Esophagus squamous epithelium (tissue), 5 donors: ENCODE measurements at regions not wholly inside any gene's neighbourhood (a gene's known extent, or its start where the extent isn't known, plus 50 kb on each side); places are given as distances from the start of the nearest gene placed in this dataset.
"Not testable (repeated sequence)": the region's sequence is repeated elsewhere in the genome, so short reads cannot be mapped to it uniquely, and the experiment has no call there.

Experiments used
- DNase-seq: peaks from one replicate; lab custom pipeline; 2025; lab: John Stamatoyannopoulos, UW
- H3K27ac ChIP-seq, 4 donors: fragments of 200-600 bp; sonication (generic); one replicate each; pipeline ENCODE4 v1.5.1; 2016 to 2019; ENCODE audit warnings: mild to moderate bottlenecking in 1 of 4
- H3K27me3 ChIP-seq, 4 donors: fragments of 200-600 bp; sonication (generic); 1 replicate in 3 of 4; 2 replicates in 1 of 4; pipeline versions ENCODE4 v1.5.1 to v1.6.0; 2017 to 2021; ENCODE audit warnings: antibody characterized with exemption in 1 of 4
- H3K36me3 ChIP-seq, 3 donors: fragments of 200-600 bp; sonication (generic); one replicate each; pipeline ENCODE4 v1.5.1; 2016 to 2019
- H3K4me1 ChIP-seq, 3 donors: fragments of 200-600 bp; sonication (generic); one replicate each; pipeline ENCODE4 v1.5.1; 2017 to 2019
- H3K4me3 ChIP-seq, 4 donors: fragments of 200-600 bp; sonication (generic); 1 replicate in 3 of 4; 2 replicates in 1 of 4; pipeline ENCODE4 v1.5.1; 2016 to 2019; ENCODE audit warnings: mild to moderate bottlenecking in 2 of 4, moderate library complexity in 1 of 4
- H3K9me3 ChIP-seq, 3 donors: fragments of 200-600 bp; sonication (generic); one replicate each; pipeline ENCODE4 v1.5.1; 2016 to 2019
- WGBS, 2 donors: methylation state at CpG; one replicate each; pipeline ENCODE4 v1.1.5; 2018; 5-methylcytosine and 5-hydroxymethylcytosine counted together
- intact Hi-C: fragments of 100-400 bp; cut with DNase I; formaldehyde crosslinking; loops from one replicate; pipeline ENCODE4 v1.15.0; 2022
- small RNA-seq, 4 donors: library from RNA; depleted of rRNA; stranded (forward); fragments of <200 nt; gene quantifications; one replicate each; pipeline ENCODE3, GENCODE V24; 2016
- donor health status: DM: yes; HTN: yes; CAD: no.

DNA sequence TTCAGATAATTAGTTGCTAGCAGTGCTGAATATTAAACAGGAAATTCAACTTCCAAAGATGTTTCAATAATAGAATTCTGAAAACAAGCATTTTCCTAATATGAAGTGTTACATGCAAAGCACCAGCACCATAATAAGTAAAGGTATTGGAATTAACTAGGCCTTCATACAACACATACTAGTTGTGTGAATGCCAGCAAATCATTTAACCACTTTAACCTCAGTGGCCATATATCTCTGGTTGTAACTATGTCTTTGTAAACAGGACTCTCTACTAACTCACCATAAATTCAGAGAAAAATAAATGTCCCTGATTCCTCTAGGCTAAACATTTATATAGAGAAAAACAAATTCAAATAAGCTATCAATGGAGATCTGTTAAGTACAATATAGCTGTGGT, 65.1 kb upstream of the NBPF26 start:
- H3K27ac ChIP-seq, DNase-seq, H3K27me3 ChIP-seq, H3K36me3 ChIP-seq, intact Hi-C loops, H3K9me3 ChIP-seq, H3K4me1 ChIP-seq, H3K4me3 ChIP-seq: not testable (repeated sequence)

DNA sequence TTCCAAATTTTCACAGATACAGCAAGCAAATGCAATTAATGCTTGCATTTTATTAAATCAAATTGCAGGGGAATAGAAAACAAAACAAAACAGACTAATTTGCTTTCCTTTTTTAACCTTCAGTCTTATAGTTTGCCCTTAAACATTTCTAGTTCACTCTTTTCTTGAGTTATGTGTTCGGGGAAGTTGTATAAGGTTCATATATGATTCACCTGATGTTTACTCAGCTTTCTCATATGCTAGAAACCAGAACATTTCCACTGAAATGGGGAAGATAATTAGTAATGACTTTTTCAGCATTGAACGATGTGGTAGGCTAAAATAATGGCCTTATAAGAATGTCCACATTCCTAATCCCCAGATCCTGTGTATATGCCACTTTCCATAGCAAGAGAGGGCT, 64.6 kb upstream of the NBPF26 start:
- intact Hi-C loops, H3K27ac ChIP-seq, H3K4me3 ChIP-seq, H3K36me3 ChIP-seq, H3K4me1 ChIP-seq, H3K27me3 ChIP-seq, DNase-seq, H3K9me3 ChIP-seq: not testable (repeated sequence)
- no CpG with 5 or more reads among the region's 2 CpGs for WGBS, 2 donors

DNA sequence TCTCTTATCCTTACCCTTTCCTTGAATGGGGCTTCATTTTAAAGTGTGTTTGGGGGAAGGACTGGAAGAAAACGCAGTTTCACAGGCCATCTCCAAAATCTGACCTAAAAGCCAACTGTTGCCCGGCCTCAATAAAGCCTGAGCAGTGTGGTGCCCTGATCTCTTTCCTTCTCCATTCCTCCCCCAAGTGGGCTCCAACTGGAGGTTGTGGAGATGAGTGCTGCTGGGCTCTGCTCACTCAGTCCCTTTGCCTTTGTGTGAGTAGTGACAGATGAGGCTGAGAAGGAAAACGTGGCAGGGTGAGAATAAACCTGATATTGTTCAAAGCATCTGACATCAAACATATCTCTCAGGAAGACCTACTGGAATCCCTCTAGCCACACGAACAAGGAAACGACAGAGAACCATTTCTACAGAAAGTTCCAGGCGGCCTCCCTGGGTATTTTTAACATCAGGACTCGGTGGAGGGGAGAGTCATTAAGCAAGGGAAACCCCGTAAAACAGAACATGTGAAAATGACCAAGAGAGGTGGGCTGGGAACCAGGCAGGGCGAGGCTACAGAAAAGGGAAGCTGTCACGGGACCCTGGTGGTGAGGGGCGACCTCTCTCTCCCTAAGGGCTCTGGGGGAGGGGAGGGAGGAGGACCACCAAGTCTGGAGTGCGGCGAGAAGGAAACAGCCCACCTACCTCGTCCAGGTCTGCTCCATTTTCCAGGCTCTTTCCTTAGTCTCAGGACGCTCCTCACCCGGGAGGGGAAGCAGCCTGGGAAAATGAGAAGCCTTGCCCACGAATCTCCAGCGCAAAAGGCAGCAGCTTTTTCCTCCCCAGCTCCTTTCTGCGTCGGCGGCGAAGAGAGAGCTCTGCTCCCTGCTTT, 59.1 kb upstream of the NBPF26 start:
- DNase-seq, H3K9me3 ChIP-seq, intact Hi-C loops, H3K36me3 ChIP-seq, H3K4me1 ChIP-seq, H3K27me3 ChIP-seq: not testable (repeated sequence)
- Histone ChIP-seq H3K4me3 (peak overlapping the region in 2 of 4 donors; percentile 30 to 39), H3K27ac (peak overlapping the region in 1 of 4 donors; percentile 53)
- WGBS, 2 donors, result no CpG with 5 or more reads among the region's 22 CpGs

DNA sequence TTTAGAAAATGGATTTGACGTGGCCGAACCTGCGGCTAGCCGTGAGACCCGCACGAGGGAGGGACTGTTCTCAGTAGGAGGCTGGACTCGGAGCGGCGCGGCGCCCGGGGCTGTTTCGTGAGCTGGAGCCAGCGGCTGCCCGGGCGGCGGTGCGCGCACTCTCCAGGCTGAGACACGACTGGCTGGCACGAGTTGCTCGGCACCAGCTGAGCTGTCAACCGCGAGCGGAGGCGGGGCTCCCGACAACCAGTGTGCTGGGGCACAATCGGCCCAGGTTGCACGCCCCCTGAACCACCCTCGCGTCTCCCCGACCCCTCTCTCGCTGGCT, 58.5 kb upstream of the NBPF26 start:
- intact Hi-C loops, H3K27me3 ChIP-seq, DNase-seq, H3K4me1 ChIP-seq, H3K9me3 ChIP-seq, H3K36me3 ChIP-seq: not testable (repeated sequence)
- Histone ChIP-seq H3K4me3 (peak overlapping the region in 2 of 4 donors; percentile 30 to 39), H3K27ac (peak overlapping the region in 1 of 4 donors; percentile 53)
- no CpG with 5 or more reads among the region's 33 CpGs for WGBS, 2 donors

DNA sequence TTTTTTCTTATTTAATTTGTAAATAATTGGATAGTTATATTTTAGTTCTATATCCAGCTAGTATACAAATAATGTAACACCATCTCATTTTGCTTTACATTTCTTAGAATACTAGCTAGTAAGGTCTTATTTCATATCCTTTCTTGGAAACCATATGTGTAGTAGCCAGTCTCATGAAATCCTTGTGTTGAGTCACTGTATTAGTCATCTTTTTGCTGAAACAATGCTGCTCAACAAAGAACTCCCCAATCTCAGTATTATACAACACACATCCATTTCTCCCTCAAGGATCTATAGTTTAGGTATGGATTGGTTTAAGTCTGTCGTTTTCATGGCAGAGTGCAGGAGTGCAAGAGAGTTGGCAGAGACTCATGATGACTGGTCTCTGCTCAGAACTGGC, 55.6 kb upstream of the NBPF26 start:
- H3K27ac ChIP-seq, H3K27me3 ChIP-seq, DNase-seq, H3K9me3 ChIP-seq, H3K4me3 ChIP-seq, H3K36me3 ChIP-seq, intact Hi-C loops, H3K4me1 ChIP-seq: not testable (repeated sequence)
- WGBS, 2 donors, result no CpG with 5 or more reads among the region's 1 CpG

Small RNA genes in the stretch of these regions (small RNA-seq; reads per million reads assigned to genes)
- 0 reads per million in 4 donors for gene RF00004
